ENCODE measurements at regions not wholly inside any gene's neighbourhood (a gene's known extent, or its start where the extent isn't known, plus 50 kb on each side); places are given as distances from the start of the nearest gene placed in this dataset.

- Mint-ChIP-seq H3K27me3 (ENCODE audit: low read depth) (no peaks in the 10 kb centered on the region), H3K9me3 (ENCODE audit: low read depth) (peaks cover 11% of the 10 kb centered on the region), H3K4me1 (ENCODE audit: low read depth) (peaks cover 22% of the 10 kb centered on the region), H3K36me3 (ENCODE audit: low read depth) (peaks cover 6% of the 10 kb centered on the region), H3K27ac (ENCODE audit: unreplicated experiment) (no peak overlapping the region), H3K4me3 (ENCODE audit: unreplicated experiment) (no peak overlapping the region)
- TF ChIP-seq CTCF (IDR thresholded peaks at IDR 0.05) = no peak
- DNase-seq (ENCODE audit: low spot score) = no peak
These were observed 56.9 kb upstream of the DCN start for GRCh38 chr12:91239481-91239880.
